UCSD-AML1 (cell line): ENCODE measurements at regions not wholly inside any gene's neighbourhood (a gene's known extent, or its start where the extent isn't known, plus 50 kb on each side); places are given as distances from the start of the nearest gene placed in this dataset.
"Not testable (repeated sequence)": the region's sequence is repeated elsewhere in the genome, so short reads cannot be mapped to it uniquely, and the experiment has no call there.

Source experiments
- DNase-seq: peaks from one replicate; lab custom pipeline; 2025; ENCODE audit not compliant: unreplicated experiment; lab: John Stamatoyannopoulos, UW

DNA sequence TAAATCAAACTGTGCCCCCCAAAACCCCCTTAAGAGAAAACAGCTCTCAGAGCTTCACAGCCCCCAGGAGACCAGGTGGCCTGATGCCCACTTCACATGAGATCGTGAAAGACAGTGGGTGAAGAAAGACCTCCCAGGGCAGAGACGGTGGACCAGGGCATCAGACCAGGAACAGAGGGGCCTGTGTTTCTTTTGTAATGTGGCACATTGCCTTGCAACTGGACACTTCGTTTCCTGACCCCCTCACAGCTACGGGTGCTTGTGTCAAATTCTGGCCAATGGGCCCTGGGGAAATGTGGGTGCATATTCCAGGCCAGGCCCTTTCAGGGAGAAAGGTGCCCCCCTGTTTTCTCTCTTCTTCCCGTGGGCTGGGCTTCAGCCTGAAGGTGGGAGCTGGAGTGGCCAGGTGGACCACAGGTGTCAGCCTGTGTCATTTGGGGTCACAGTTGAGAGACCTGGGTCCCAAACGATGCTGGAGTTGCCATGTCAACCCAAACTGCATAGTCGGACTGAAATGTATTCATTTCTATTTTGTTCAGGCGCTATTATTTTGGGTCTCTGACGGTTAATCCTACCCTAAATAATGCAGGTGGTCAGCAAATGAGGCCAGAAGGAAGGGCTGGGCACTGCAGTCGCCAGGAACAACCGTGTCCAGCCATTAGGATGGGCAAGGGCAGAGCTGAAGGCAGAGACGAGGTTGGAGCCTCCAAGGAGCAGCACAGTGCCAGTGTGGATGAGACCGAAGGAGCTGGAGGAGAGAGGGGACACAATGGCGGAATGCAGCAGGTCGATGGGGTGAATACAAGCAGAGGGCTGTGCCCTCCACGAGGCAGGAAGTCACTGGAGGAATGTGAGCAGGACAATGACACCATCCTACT, 338.2 kb downstream of the EIPR1 start:
- DNase-seq = no peak

GRCh38 chr2:3038636-3039035, 339.0 kb downstream of the EIPR1 start:
- no peak for DNase-seq

DNA sequence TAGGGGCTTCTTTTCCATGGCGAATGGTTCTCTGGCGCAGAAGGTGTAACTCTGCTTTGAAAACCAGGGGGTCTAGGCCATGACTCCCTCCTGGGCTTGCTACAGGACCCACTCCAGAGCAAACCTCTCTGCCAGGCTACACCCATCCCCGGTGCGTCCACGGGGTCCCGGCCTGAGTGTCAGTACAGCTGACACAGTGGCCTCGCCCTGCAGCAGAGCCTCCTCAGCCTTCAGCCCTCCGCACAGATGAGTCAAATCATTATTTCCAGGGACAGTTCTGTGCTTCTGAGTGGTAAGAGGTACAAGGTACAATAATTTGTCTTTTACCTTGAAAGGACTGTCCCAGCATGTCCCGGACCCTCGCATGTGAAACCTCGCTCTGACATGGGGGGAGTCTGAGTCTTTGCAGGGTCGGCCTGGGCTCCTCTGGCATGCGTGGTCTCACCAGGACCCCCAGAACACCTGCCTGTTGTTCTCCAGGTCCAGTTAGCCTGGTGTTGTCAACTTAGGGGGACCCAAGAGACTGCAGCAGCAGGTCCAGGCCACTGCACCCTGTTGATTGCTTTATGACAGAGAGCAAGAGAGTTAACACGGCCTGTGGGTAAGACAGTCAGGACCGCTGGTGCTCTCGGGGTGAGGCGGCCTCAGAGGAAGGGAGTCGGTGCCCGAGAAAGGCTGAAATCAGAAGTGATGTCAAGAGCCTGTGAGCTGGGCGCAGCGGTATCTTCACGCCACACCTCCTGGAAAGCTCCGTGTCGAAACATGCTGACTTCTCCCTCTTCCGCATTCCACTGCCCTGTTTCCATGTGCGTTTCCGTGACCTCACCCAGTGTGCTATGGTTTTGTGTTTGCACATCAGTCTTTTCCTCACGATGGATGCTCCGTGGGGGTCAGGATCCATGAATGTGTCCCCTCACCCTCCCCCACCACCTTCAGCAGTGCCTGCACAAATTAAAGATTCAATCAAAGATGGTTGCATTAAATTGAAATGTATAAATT, 340.1 kb downstream of the EIPR1 start:
- DNase-seq = no peak

GRCh38 chr2:3036432-3037125, 341.0 kb downstream of the EIPR1 start:
- no peak for DNase-seq

GRCh38 chr2:3035385-3036050, 342.1 kb downstream of the EIPR1 start:
- DNase-seq = no peak

DNA sequence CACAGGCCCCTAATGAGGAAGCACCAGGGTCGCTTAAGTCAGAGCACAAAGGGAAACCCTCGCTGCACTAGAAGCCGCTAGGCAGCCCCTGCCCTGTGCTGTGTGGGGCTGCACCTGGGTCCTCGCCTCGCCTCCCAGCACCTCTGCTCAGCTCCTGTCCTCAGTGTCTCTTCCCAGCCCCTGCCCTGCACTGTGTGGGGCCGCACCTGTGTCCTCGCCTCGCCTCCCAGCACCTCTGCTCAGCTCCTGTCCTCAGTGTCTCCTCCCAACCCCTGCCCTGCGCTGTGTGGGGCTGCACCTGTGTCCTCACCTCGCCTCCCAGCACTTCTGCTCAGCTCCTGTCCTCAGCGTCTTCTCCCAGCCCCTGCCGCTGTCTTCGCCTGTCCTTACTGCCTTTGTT, 342.8 kb downstream of the EIPR1 start:
- no peak for DNase-seq

DNA sequence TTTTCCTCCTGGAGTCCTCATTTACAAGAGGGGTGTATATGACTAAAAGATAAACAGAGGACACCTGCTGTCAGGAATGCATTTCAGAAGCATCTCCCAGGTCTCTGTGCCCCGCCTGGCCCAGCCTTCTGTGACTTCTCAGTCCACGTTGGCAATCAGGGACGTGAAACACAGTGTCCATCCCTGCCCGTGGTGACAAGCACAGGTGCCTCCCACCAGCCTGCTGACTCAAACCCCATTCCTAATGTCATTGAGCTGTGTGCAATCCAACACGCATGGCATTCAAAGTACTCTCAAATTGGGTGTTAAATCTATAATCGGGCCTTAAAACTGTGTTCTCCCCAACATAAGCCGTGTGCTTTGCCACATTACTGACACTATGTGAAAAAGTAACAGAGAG, 343.2 kb downstream of the EIPR1 start:
- DNase-seq = no peak

- DNase-seq = no peak
These were observed 344.3 kb downstream of the EIPR1 start for GRCh38 chr2:3033315-3033714.

GRCh38 chr2:3030791-3031190, 346.8 kb downstream of the EIPR1 start:
- not testable (repeated sequence) for DNase-seq

- DNase-seq = no peak
These were observed 351.6 kb downstream of the EIPR1 start for GRCh38 chr2:3025984-3026383.

DNA sequence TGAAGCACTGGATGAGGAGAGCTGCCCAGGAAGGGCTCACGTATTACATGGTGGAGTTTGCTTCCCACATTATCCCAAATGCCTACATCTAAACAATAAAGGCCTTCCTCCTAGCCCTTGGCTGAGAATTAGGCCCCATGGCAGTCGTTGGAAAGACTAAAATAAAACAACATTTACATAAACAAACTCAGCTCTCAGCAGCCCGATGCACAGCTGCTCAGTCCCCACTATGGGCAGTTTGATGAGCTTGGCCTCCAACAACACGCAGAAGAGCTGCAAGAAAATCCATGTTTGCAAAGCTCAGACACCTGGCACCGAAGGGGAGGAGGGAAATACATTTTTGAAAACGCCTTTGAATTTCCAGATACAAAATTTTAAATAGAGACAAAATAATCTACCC, 352.4 kb downstream of the EIPR1 start:
- no peak for DNase-seq

DNA sequence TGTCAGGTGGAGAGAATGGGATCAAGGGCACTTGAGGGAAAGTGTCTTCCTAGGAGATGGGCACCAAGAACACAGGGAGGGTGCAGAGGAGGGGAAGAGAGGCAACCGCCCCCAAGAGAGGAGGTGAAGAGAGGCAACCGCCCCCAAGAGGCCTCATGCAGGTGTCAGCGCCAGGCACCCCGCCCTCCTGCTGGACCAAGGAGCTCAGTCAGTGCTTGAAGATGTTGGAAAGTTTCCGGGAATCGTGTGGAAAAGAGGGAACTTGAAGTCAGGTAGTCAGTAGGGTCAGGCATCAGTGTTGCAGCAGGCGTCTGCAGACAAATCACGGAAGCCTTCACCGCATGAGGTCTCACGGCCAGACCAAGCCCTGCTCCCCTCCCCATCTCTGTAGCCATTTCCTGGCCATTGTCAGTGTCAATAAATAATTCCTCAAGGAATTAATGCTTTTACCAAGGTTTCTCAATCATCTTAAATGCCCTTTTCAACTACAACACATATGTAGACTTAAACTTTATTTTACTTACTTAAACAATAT, 353.1 kb downstream of the EIPR1 start:
- DNase-seq = no peak

DNA sequence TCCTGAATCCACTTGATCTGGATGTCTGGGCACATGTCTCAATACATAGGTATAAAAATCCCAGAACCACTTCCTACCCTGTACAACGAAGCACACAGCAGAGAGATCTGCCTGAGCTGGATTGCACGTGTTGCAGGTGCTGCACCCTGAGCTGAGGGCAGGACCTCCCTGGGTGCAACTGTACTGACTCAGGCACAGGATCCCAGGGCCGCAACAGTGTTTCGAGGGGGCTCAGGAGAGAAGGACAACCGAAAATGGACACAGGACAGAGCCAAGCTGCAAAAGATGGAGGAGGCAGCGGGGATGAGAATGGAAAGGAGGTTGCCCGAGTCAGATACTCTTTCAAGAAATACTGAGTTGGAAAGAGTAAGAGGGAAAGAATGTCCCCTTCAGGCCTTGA, 354.1 kb downstream of the EIPR1 start:
- no peak for DNase-seq

- no peak for DNase-seq
These were observed 354.7 kb downstream of the EIPR1 start for GRCh38 chr2:3022841-3023372.

DNA sequence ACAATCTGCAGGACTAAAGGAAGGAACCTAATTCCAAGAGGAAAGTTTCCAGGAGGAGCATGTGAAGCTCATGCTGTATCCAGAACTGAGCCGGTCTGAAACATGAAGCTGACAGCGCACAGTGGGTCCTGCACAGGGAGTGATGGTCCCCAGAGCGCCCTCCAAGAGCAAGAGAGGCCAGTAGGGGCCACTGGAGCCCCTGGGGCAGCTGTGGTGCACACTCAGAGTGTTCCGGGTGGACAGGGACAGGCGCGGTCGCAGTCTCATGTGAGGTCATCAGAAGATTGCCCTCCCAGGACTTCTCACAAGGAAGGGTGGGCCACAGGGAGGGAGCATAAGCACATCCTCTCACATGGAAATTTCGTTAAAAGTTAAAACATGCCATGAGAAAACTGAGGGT, 355.9 kb downstream of the EIPR1 start:
- no peak for DNase-seq

DNA sequence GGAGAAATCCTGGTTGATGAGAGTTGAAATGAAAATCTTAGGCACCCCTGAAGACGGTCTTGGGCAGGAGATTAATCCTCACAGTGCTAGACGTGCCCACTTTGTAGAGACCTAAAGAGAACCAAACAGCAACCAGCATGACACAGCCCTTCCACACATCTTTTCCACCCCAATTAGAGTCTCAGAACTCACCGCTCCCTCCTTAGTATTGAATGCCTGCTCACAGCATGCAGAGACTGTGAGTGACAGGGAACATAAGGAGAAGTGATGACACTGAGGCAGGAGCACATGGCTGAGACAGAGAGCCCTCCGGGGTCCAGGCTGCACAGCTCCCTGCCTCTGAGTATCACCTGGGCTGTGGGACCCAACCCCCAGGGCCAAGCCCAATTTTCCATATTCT, 367.6 kb downstream of the EIPR1 start:
- no peak for DNase-seq

DNA sequence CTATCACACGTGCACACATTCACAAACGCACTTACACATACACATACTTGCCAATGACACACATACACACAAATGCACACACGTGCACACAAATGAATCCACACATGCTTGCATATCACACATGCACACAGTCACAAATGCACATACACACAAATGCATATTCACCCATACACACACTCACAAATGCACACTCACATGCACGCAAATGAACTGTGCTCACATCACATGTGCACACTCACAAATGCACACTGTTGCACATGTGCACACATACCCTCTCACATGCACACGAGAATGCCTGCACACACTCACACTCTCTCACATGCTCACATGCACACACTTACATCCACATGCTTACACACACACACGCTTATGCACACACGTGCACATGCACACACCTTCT, 368.1 kb downstream of the EIPR1 start:
- DNase-seq = no peak

DNA sequence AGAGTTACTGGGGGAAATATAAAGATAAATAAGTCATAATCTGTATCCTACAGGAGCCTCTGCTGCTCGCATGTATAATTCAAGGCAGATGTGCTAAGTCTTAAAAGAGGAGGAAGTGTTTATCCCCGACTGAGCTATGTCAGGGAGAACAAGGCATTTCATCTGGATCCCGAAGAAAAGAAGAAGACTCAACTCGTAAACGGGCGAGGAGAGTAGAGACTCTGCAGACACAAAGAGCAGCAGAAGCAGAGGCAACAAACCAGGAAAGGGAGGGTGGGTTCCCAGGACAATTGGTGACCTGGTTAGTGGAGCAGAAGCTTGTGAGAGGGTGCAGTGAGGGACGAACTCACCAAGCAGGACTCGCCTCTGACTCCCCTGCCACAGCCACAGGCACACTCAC, 368.6 kb downstream of the EIPR1 start:
- no peak for DNase-seq

DNA sequence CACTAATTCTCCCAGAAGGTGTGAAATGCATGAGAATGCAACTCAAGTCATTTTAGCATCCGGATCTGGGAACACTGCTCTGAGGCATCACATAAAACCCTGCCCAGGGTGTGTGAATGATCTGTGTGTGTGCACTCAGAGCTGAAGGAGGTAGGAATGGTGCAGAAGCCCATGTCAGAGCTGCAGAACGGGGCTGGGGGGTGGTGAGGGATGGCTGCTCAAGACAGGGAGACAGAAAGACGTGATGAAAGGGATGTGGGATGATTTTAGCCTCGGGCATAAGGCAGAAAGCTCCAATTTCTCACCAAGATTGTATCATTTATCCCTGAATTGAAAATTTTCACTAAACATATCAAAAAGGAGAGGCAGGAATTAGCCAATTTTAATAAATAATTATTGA, 369.1 kb downstream of the EIPR1 start:
- DNase-seq = no peak

- DNase-seq = no peak
These were observed 370.5 kb downstream of the EIPR1 start for GRCh38 chr2:3007135-3007534.
